Panc1 (cell line): ENCODE measurements at regions not wholly inside any gene's neighbourhood (a gene's known extent, or its start where the extent isn't known, plus 50 kb on each side); places are given as distances from the start of the nearest gene placed in this dataset.

ENCODE experiments used
- ATAC-seq: fragments of 200-7000 bp; cut with Tn5 transposase; 2 replicates; pipeline ENCODE4 v1.9.1; 2020; ENCODE audit warnings: mild to moderate bottlenecking, moderate library complexity
- BruUV-seq: library from RNA; stranded (reverse); fragments of 400-500 nt; replicated peaks from 2 replicates; lab custom pipeline; 2021; lab: Mats Ljungman, UMichigan
- CTCF ChIA-PET: fragments of 300-600 bp; sonication (Branson Sonifier 250); formaldehyde crosslinking; loops from one replicate; lab custom pipeline; 2022; ENCODE audit warnings: antibody characterized with exemption; lab: Charles Lee
- POLR2A ChIA-PET: fragments of 300-600 bp; sonication (Branson Sonifier 250); formaldehyde crosslinking; loops from one replicate; lab custom pipeline; 2022; ENCODE audit warnings: antibody characterized with exemption; lab: Charles Lee
- DNase-seq: peaks from one replicate; pipeline ENCODE4 v3.0.0-alpha.2; 2010; ENCODE audit warnings: low read depth, low spot score
- H3K27ac ChIP-seq: 2 replicates; pipeline ENCODE4 v1.5.1; 2011; ENCODE audit warnings: mild to moderate bottlenecking, low read length, inconsistent platforms
- H3K27me3 ChIP-seq: fragments of 200-500 bp; sonication (Bioruptor generic); 2 replicates; pipeline ENCODE4 v1.6.0; 2014; ENCODE audit warnings: low read length, inconsistent platforms; ENCODE audit not compliant: control insufficient read depth, insufficient read depth
- H3K36me3 ChIP-seq: fragments of 200-500 bp; sonication (Bioruptor generic); 2 replicates; pipeline ENCODE4 v1.5.1; 2014; ENCODE audit warnings: inconsistent platforms, mild to moderate bottlenecking, low read length, moderate library complexity; ENCODE audit not compliant: control insufficient read depth, insufficient read depth
- H3K4me1 ChIP-seq: 2 replicates; pipeline ENCODE4 v1.5.1; 2011; ENCODE audit warnings: inconsistent platforms, mild to moderate bottlenecking, low read length, moderate library complexity; ENCODE audit not compliant: control insufficient read depth, insufficient read depth
- H3K4me3 ChIP-seq, 2 experiments: 2 replicates each; pipeline ENCODE4 v1.5.1; 2011 to 2012; ENCODE audit warnings: low read depth in 2 of 2, low read length in 2 of 2, mild to moderate bottlenecking in 2 of 2, inconsistent platforms in 1 of 2, moderate library complexity in 1 of 2
- H3K9me3 ChIP-seq: fragments of 200-500 bp; sonication (Bioruptor generic); 2 replicates; pipeline ENCODE4 v1.5.1; 2014; ENCODE audit warnings: low read depth, mild to moderate bottlenecking, inconsistent platforms, low read length, moderate library complexity; ENCODE audit not compliant: control insufficient read depth, insufficient read depth
- POLR2AphosphoS5 ChIP-seq: IDR thresholded peaks from 2 replicates; pipeline ENCODE4 v1.6.1; 2012; ENCODE audit warnings: mild to moderate bottlenecking, low read depth, low read length, moderate library complexity
- REST ChIP-seq, 2 experiments: IDR thresholded peaks; 2 replicates each; pipeline ENCODE4 v1.6.1; 2011 to 2012; ENCODE audit warnings: low read depth in 2 of 2, control low read depth in 1 of 2, low read length in 1 of 2, mild to moderate bottlenecking in 1 of 2, moderate library complexity in 1 of 2; ENCODE audit not compliant: insufficient read depth in 1 of 2
- SIN3A ChIP-seq: IDR thresholded peaks from 2 replicates; pipeline ENCODE4 v1.6.1; 2012; ENCODE audit warnings: low read depth, mild to moderate bottlenecking, low read length, moderate library complexity, borderline replicate concordance; ENCODE audit not compliant: insufficient read depth
- TCF7L2 ChIP-seq: IDR thresholded peaks from 2 replicates; pipeline ENCODE4 v1.6.1; 2011; ENCODE audit warnings: mild to moderate bottlenecking, low read depth, low read length, inconsistent platforms
- in situ Hi-C: cut with HindIII; loops from 2 replicates; pipeline ENCODE4 v1.10.0; 2016; ENCODE audit warnings: low sequenced_read_pairs, low pct_unique_long_range_greater_than_20kb
- intact Hi-C: fragments of 100-400 bp; cut with micrococcal nuclease; formaldehyde crosslinking; loops from one replicate; pipeline ENCODE4 v1.10.0; 2022; ENCODE audit not compliant: unreplicated experiment
- TF ChIP-seq, protein P1 (sequence below): fragments of 450-650 bp; IDR thresholded peaks from 2 replicates; pipeline ENCODE4 v1.5.1; 2017; ENCODE audit warnings: mild to moderate bottlenecking

- TF ChIP-seq TCF7L2 (no peak), POLR2AphosphoS5 (no peak), REST (IDR thresholded peaks at IDR 0.05; ENCODE audit: insufficient read depth in 1 of 2, low read depth in 2 of 2, low read length in 1 of 2) (no peak), SIN3A (no peak)
- TF ChIP-seq, protein P1, sequence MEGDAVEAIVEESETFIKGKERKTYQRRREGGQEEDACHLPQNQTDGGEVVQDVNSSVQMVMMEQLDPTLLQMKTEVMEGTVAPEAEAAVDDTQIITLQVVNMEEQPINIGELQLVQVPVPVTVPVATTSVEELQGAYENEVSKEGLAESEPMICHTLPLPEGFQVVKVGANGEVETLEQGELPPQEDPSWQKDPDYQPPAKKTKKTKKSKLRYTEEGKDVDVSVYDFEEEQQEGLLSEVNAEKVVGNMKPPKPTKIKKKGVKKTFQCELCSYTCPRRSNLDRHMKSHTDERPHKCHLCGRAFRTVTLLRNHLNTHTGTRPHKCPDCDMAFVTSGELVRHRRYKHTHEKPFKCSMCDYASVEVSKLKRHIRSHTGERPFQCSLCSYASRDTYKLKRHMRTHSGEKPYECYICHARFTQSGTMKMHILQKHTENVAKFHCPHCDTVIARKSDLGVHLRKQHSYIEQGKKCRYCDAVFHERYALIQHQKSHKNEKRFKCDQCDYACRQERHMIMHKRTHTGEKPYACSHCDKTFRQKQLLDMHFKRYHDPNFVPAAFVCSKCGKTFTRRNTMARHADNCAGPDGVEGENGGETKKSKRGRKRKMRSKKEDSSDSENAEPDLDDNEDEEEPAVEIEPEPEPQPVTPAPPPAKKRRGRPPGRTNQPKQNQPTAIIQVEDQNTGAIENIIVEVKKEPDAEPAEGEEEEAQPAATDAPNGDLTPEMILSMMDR = no peak
- POLR2A ChIA-PET = no interaction called here
- Histone ChIP-seq H3K4me1 (no peaks in the 10 kb centered on the region), H3K9me3 (no peaks in the 10 kb centered on the region), H3K27ac (no peak overlapping the region), H3K27me3 (no peaks in the 10 kb centered on the region), H3K4me3 (no peak overlapping the region), H3K36me3 (no peaks in the 10 kb centered on the region)
- CTCF ChIA-PET = no interaction called here
- in situ Hi-C loops (no loop called here), intact Hi-C loops (no loop called here)
- no TSS peak for BruUV-seq
- no peak for DNase-seq
- ATAC-seq = no peak
Measured at GRCh38 chr17:36842231-36842819, 95.0 kb upstream of the LHX1 start.

- intact Hi-C loops = no loop called here
- Histone ChIP-seq H3K27me3 (no peaks in the 10 kb centered on the region), H3K9me3 (no peaks in the 10 kb centered on the region), H3K4me1 (no peaks in the 10 kb centered on the region), H3K36me3 (no peaks in the 10 kb centered on the region), H3K4me3 (no peak overlapping the region), H3K27ac (no peak overlapping the region)
- TF ChIP-seq SIN3A (no peak), REST (IDR thresholded peaks at IDR 0.05; ENCODE audit: insufficient read depth in 1 of 2, low read depth in 2 of 2, low read length in 1 of 2) (no peak), POLR2AphosphoS5 (no peak), TCF7L2 (no peak)
- in situ Hi-C loops = no loop called here
- no TSS peak for BruUV-seq
- CTCF ChIA-PET = no interaction called here
- POLR2A ChIA-PET = no interaction called here
- ATAC-seq (no peak), DNase-seq (no peak)
Measured at GRCh38 chr17:36842963-36843558, 94.2 kb upstream of the LHX1 start.
